GM18951 (cell line): ENCODE measurements at regions not wholly inside any gene's neighbourhood (a gene's known extent, or its start where the extent isn't known, plus 50 kb on each side); places are given as distances from the start of the nearest gene placed in this dataset.

Experiments
- POLR2A ChIP-seq: IDR thresholded peaks from 4 replicates; pipeline ENCODE4 v1.6.1; 2011; ENCODE audit warnings: mild to moderate bottlenecking; ENCODE audit not compliant: insufficient read length, insufficient read depth; ENCODE audit errors: extremely low read depth
- in situ Hi-C: fragments of 300-500 bp; cut with MboI; formaldehyde crosslinking; loops from one replicate; pipeline ENCODE4 v1.12.0; 2022; ENCODE audit warnings: low sequenced_read_pairs, mixed read lengths, inconsistent platforms; ENCODE audit not compliant: unreplicated experiment

- in situ Hi-C loops, result loop anchor here (10.0 kb wide), 1 partner anchor 300 kb away; no protein-coding TSS in a partner anchor
Measured at GRCh38 chr7:25565002-25565401, 336.7 kb upstream of the NPVF start.

GRCh38 chr7:25565949-25566348 lies 337.7 kb upstream of the NPVF start:
- in situ Hi-C loops, result loop anchor here (10.0 kb wide), 1 partner anchor 301 kb away; no protein-coding TSS in a partner anchor
- no peak for TF ChIP-seq POLR2A

More at GRCh38 chr7:25565002-25565401, 336.7 kb upstream of the NPVF start:
- no peak for TF ChIP-seq POLR2A

- in situ Hi-C loops, result loop anchor here (10.0 kb wide), 1 partner anchor 303 kb away; no protein-coding TSS in a partner anchor
- no peak for TF ChIP-seq POLR2A
Measured at GRCh38 chr7:25567430-25567829, 339.1 kb upstream of the NPVF start.

- no peak for TF ChIP-seq POLR2A
- in situ Hi-C loops, result loop anchor here (10.0 kb wide), 1 partner anchor 305 kb away; no protein-coding TSS in a partner anchor
Measured at GRCh38 chr7:25569765-25570164, 341.5 kb upstream of the NPVF start.

- no peak for TF ChIP-seq POLR2A
Measured at GRCh38 chr7:25572423-25572822, 344.1 kb upstream of the NPVF start.

GRCh38 chr7:25574828-25575227 lies 346.5 kb upstream of the NPVF start:
- in situ Hi-C loops, result no loop called here

More at GRCh38 chr7:25572423-25572822, 344.1 kb upstream of the NPVF start:
- in situ Hi-C loops, result no loop called here

GRCh38 chr7:25575634-25576033 lies 347.3 kb upstream of the NPVF start:
- in situ Hi-C loops, result no loop called here
- TF ChIP-seq POLR2A, result no peak

More at GRCh38 chr7:25574828-25575227, 346.5 kb upstream of the NPVF start:
- TF ChIP-seq POLR2A, result no peak

- in situ Hi-C loops, result no loop called here
- no peak for TF ChIP-seq POLR2A
Measured at GRCh38 chr7:25578991-25579777, 350.9 kb upstream of the NPVF start.

- in situ Hi-C loops, result no loop called here
- no peak for TF ChIP-seq POLR2A
Measured at GRCh38 chr7:25579778-25580075, 351.4 kb upstream of the NPVF start.

GRCh38 chr7:25580141-25580540 lies 351.9 kb upstream of the NPVF start:
- TF ChIP-seq POLR2A, result no peak
- in situ Hi-C loops, result no loop called here

- no peak for TF ChIP-seq POLR2A
- in situ Hi-C loops, result no loop called here
Measured at GRCh38 chr7:25583621-25584020, 355.3 kb upstream of the NPVF start.

- in situ Hi-C loops, result no loop called here
- TF ChIP-seq POLR2A, result no peak
Measured at GRCh38 chr7:25584112-25584938, 356.0 kb upstream of the NPVF start.

- TF ChIP-seq POLR2A, result no peak
- in situ Hi-C loops, result no loop called here
Measured at GRCh38 chr7:25586513-25586912, 358.2 kb upstream of the NPVF start.
